ENCODE measurements at regions not wholly inside any gene's neighbourhood (a gene's known extent, or its start where the extent isn't known, plus 50 kb on each side); places are given as distances from the start of the nearest gene placed in this dataset.

GRCh38 chr10:33893506-33893905, 559.0 kb upstream of the NRP1 start:
- Histone ChIP-seq H3K4me1 (no peaks in the 10 kb centered on the region), H3K9me3 (no peaks in the 10 kb centered on the region), H3K36me3 (no peaks in the 10 kb centered on the region), H3K4me3 (no peak overlapping the region), H3K27ac (no peak overlapping the region), H3K27me3 (no peaks in the 10 kb centered on the region)
- DNase-seq (no peak), FAIRE-seq (no peak), ATAC-seq (peak in 1 of 4 donors; percentile 25)
- intact Hi-C loops (cut with DNase I): no loop called here
- no peak for TF ChIP-seq CTCF (IDR thresholded peaks at IDR 0.05)

- H3K27me3 ChIP-seq: no peaks in the 10 kb centered on the region
- no peaks in the 10 kb centered on the region for H3K4me1 ChIP-seq
- no peak for FAIRE-seq
- 66 to 68% methylated on average over 2 of the region's 2 CpGs for WGBS, 2 donors
- no peak for DNase-seq
- no peak for TF ChIP-seq CTCF (IDR thresholded peaks at IDR 0.05)
- no peak overlapping the region for H3K4me3 ChIP-seq
- intact Hi-C loops (cut with DNase I): no loop called here
- H3K9me3 ChIP-seq: no peaks in the 10 kb centered on the region
- no peak overlapping the region for H3K27ac ChIP-seq
- ATAC-seq: no peak
- no peaks in the 10 kb centered on the region for H3K36me3 ChIP-seq
These were observed 554.9 kb upstream of the NRP1 start for GRCh38 chr10:33889371-33889770.

GRCh38 chr10:33887188-33887587, 552.7 kb upstream of the NRP1 start:
- H3K27me3 ChIP-seq: no peaks in the 10 kb centered on the region
- no peak for FAIRE-seq
- no peaks in the 10 kb centered on the region for H3K4me1 ChIP-seq
- WGBS, 2 donors: 97 to 100% methylated on average over 3 of the region's 3 CpGs
- H3K27ac ChIP-seq: no peak overlapping the region
- intact Hi-C loops (cut with DNase I): no loop called here
- H3K36me3 ChIP-seq: no peaks in the 10 kb centered on the region
- TF ChIP-seq CTCF (IDR thresholded peaks at IDR 0.05): no peak
- no peak for ATAC-seq
- no peak for DNase-seq
- H3K4me3 ChIP-seq: no peak overlapping the region
- no peaks in the 10 kb centered on the region for H3K9me3 ChIP-seq

GRCh38 chr10:33886299-33886698, 551.8 kb upstream of the NRP1 start:
- no peaks in the 10 kb centered on the region for H3K9me3 ChIP-seq
- H3K4me1 ChIP-seq: no peaks in the 10 kb centered on the region
- WGBS, 2 donors: 81 to 86% methylated on average over 2 of the region's 2 CpGs
- FAIRE-seq (no peak), DNase-seq (no peak), ATAC-seq (no peak)
- H3K4me3 ChIP-seq: no peak overlapping the region
- no peaks in the 10 kb centered on the region for H3K27me3 ChIP-seq
- intact Hi-C loops (cut with DNase I): no loop called here
- H3K36me3 ChIP-seq: no peaks in the 10 kb centered on the region
- H3K27ac ChIP-seq: no peak overlapping the region
- no peak for TF ChIP-seq CTCF (IDR thresholded peaks at IDR 0.05)

- TF ChIP-seq CTCF (IDR thresholded peaks at IDR 0.05): no peak
- ATAC-seq (no peak), DNase-seq (no peak), FAIRE-seq (no peak)
- Histone ChIP-seq H3K36me3 (no peaks in the 10 kb centered on the region), H3K9me3 (no peaks in the 10 kb centered on the region), H3K4me1 (no peaks in the 10 kb centered on the region), H3K4me3 (no peak overlapping the region), H3K27ac (peak overlapping the region in 1 of 4 donors; percentile 15), H3K27me3 (no peaks in the 10 kb centered on the region)
- intact Hi-C loops (cut with DNase I): no loop called here
- 69 to 75% methylated on average over 2 of the region's 2 CpGs for WGBS, 2 donors
These were observed 550.1 kb upstream of the NRP1 start for GRCh38 chr10:33884604-33885003.
